ENCODE measurements at regions not wholly inside any gene's neighbourhood (a gene's known extent, or its start where the extent isn't known, plus 50 kb on each side); places are given as distances from the start of the nearest gene placed in this dataset.

- Histone ChIP-seq H3K27ac (no peak overlapping the region), H3K36me3 (no peaks in the 10 kb centered on the region), H3K4me3 (replicated peaks in 1 of 3) (no peak overlapping the region), H3K4me1 (no peaks in the 10 kb centered on the region), H3K9me3 (no peaks in the 10 kb centered on the region), H3K27me3 (no peaks in the 10 kb centered on the region)
- intact Hi-C loops (cut with DNase I) = no loop called here
- DNase-seq = no peak
- TF ChIP-seq POLR2A (IDR thresholded peaks at IDR 0.05) (no peak), CTCF (IDR thresholded peaks at IDR 0.05) (no peak)
- 92 to 94% methylated on average over 8 to 12 of the region's 17 CpGs for WGBS, 2 donors
Measured at GRCh38 chrX:39477031-39477761, 620.6 kb downstream of the BCOR start.

- H3K27ac ChIP-seq = no peak overlapping the region
- no peak for TF ChIP-seq CTCF (IDR thresholded peaks at IDR 0.05)
- no peak for TF ChIP-seq POLR2A (IDR thresholded peaks at IDR 0.05)
- H3K4me1 ChIP-seq = no peaks in the 10 kb centered on the region
- DNase-seq = no peak
- no peaks in the 10 kb centered on the region for H3K36me3 ChIP-seq
- WGBS, 2 donors = 88% methylated on average over 5 of the region's 15 CpGs; no CpG with 5 or more reads in 1 of the 2 donors
- H3K9me3 ChIP-seq = no peaks in the 10 kb centered on the region
- intact Hi-C loops (cut with DNase I) = no loop called here
- no peak overlapping the region for H3K4me3 ChIP-seq (replicated peaks in 1 of 3)
- H3K27me3 ChIP-seq = no peaks in the 10 kb centered on the region
Measured at GRCh38 chrX:39477762-39478120, 620.0 kb downstream of the BCOR start.

GRCh38 chrX:39479856-39480255 lies 617.9 kb downstream of the BCOR start:
- intact Hi-C loops (cut with DNase I) = no loop called here
- no peak for DNase-seq
- H3K27ac ChIP-seq = no peak overlapping the region
- 90 to 91% methylated on average over 4 of the region's 4 CpGs for WGBS, 2 donors
- no peaks in the 10 kb centered on the region for H3K9me3 ChIP-seq
- no peaks in the 10 kb centered on the region for H3K4me1 ChIP-seq
- TF ChIP-seq CTCF (IDR thresholded peaks at IDR 0.05) = no peak
- H3K36me3 ChIP-seq = no peaks in the 10 kb centered on the region
- no peak overlapping the region for H3K4me3 ChIP-seq (replicated peaks in 1 of 3)
- no peaks in the 10 kb centered on the region for H3K27me3 ChIP-seq

- no peak overlapping the region for H3K27ac ChIP-seq
- no peaks in the 10 kb centered on the region for H3K27me3 ChIP-seq
- WGBS, 2 donors = 43 to 69% methylated on average over 1 of the region's 1 CpG
- no peak for DNase-seq
- no peak overlapping the region for H3K4me3 ChIP-seq (replicated peaks in 1 of 3)
- TF ChIP-seq CTCF (IDR thresholded peaks at IDR 0.05) (no peak), POLR2A (IDR thresholded peaks at IDR 0.05) (no peak)
- H3K4me1 ChIP-seq = no peaks in the 10 kb centered on the region
- H3K36me3 ChIP-seq = no peaks in the 10 kb centered on the region
- H3K9me3 ChIP-seq = no peaks in the 10 kb centered on the region
- intact Hi-C loops (cut with DNase I) = no loop called here
Measured at GRCh38 chrX:39480963-39481362, 616.8 kb downstream of the BCOR start.

GRCh38 chrX:39481621-39482020 lies 616.1 kb downstream of the BCOR start:
- Histone ChIP-seq H3K27ac (no peak overlapping the region), H3K4me1 (no peaks in the 10 kb centered on the region), H3K27me3 (no peaks in the 10 kb centered on the region), H3K4me3 (replicated peaks in 1 of 3) (no peak overlapping the region), H3K36me3 (no peaks in the 10 kb centered on the region), H3K9me3 (no peaks in the 10 kb centered on the region)
- intact Hi-C loops (cut with DNase I) = no loop called here
- TF ChIP-seq CTCF (IDR thresholded peaks at IDR 0.05) (no peak), POLR2A (IDR thresholded peaks at IDR 0.05) (no peak)
- WGBS, 2 donors = 83 to 84% methylated on average over 4 of the region's 4 CpGs
- DNase-seq = no peak

Data from thyroid gland (tissue), 4 donors.